SK-N-SH treated with all-trans-retinoic acid at 6 μM for 48 hours (cell line): ENCODE measurements at regions not wholly inside any gene's neighbourhood (a gene's known extent, or its start where the extent isn't known, plus 50 kb on each side); places are given as distances from the start of the nearest gene placed in this dataset.

ENCODE experiments used
- ATAC-seq: fragments of 200-7000 bp; cut with Tn5 transposase; 3 replicates; pipeline ENCODE4 v1.9.1; 2020; ENCODE audit warnings: mild to moderate bottlenecking, moderate library complexity
- ARNTL ChIP-seq: fragments of 450-650 bp; formaldehyde crosslinking; IDR thresholded peaks from 2 replicates; pipeline ENCODE4 v1.5.0; 2020; ENCODE audit warnings: low read depth, mild to moderate bottlenecking, moderate library complexity, borderline replicate concordance
- BACH2 ChIP-seq: fragments of 250-450 bp; sonication (Bioruptor Pico); IDR thresholded peaks from 2 replicates; pipeline ENCODE4 v1.9.0; 2021; ENCODE audit warnings: mild to moderate bottlenecking, borderline replicate concordance
- CSDC2 ChIP-seq: fragments of 250-450 bp; sonication (Bioruptor Pico); IDR thresholded peaks from 2 replicates; pipeline ENCODE4 v1.5.0; 2020; ENCODE audit warnings: mild to moderate bottlenecking, moderate library complexity
- ESRRG ChIP-seq: fragments of 250-450 bp; sonication (Bioruptor Pico); IDR thresholded peaks from 2 replicates; pipeline ENCODE4 v1.6.1; 2021; ENCODE audit warnings: mild to moderate bottlenecking
- GLIS3 ChIP-seq: fragments of 250-450 bp; sonication (Bioruptor Pico); IDR thresholded peaks from 2 replicates; pipeline ENCODE4 v1.5.0; 2020; ENCODE audit warnings: mild to moderate bottlenecking, moderate library complexity
- ISL1 ChIP-seq: fragments of 250-450 bp; sonication (Bioruptor Pico); IDR thresholded peaks from 2 replicates; pipeline ENCODE4 v2.1.2; 2022; ENCODE audit warnings: mild to moderate bottlenecking, moderate library complexity
- OSR1 ChIP-seq: fragments of 250-450 bp; sonication (Bioruptor Pico); IDR thresholded peaks from 2 replicates; pipeline ENCODE4 v1.8.0; 2022; ENCODE audit warnings: moderate library complexity, mild to moderate bottlenecking, inconsistent platforms
- POU6F1 ChIP-seq: fragments of 250-450 bp; sonication (Bioruptor Pico); IDR thresholded peaks from 2 replicates; pipeline ENCODE4 v1.8.0; 2021; ENCODE audit warnings: low read depth, mild to moderate bottlenecking, moderate library complexity, borderline replicate concordance
- PPARA ChIP-seq: fragments of 250-450 bp; sonication (Bioruptor Pico); IDR thresholded peaks from 2 replicates; pipeline ENCODE4 v1.5.0; 2020; ENCODE audit warnings: mild to moderate bottlenecking, borderline replicate concordance
- TCF4 ChIP-seq: fragments of 250-450 bp; sonication (Bioruptor Pico); IDR thresholded peaks from 2 replicates; pipeline ENCODE4 v1.8.0; 2021; ENCODE audit warnings: mild to moderate bottlenecking, moderate library complexity, borderline replicate concordance
- TOX ChIP-seq: fragments of 250-450 bp; sonication (Bioruptor Pico); IDR thresholded peaks from 2 replicates; pipeline ENCODE4 v1.8.0; 2021; ENCODE audit warnings: mild to moderate bottlenecking, moderate library complexity, borderline replicate concordance
- ZC3H10 ChIP-seq: fragments of 250-450 bp; sonication (Bioruptor Pico); IDR thresholded peaks from 2 replicates; pipeline ENCODE4 v1.5.1; 2021; ENCODE audit warnings: mild to moderate bottlenecking, moderate library complexity
- ZFP3 ChIP-seq: fragments of 250-450 bp; sonication (Bioruptor Pico); IDR thresholded peaks from 2 replicates; pipeline ENCODE4 v1.5.0; 2020; ENCODE audit warnings: mild to moderate bottlenecking, moderate library complexity
- ZFP30 ChIP-seq: fragments of 450-650 bp; formaldehyde crosslinking; IDR thresholded peaks from 2 replicates; pipeline ENCODE4 v1.5.0; 2022; ENCODE audit warnings: mild to moderate bottlenecking, moderate library complexity
- ZNF565 ChIP-seq: fragments of 450-650 bp; formaldehyde crosslinking; conservative IDR thresholded peaks from 2 replicates; pipeline ENCODE4 v1.5.0; 2020; ENCODE audit warnings: low read depth, mild to moderate bottlenecking, moderate library complexity
- ZNF70 ChIP-seq: fragments of 450-650 bp; formaldehyde crosslinking; IDR thresholded peaks from 2 replicates; pipeline ENCODE4 v1.5.0; 2020; ENCODE audit warnings: mild to moderate bottlenecking, moderate library complexity
- ZNF8 ChIP-seq: fragments of 450-650 bp; formaldehyde crosslinking; IDR thresholded peaks from 2 replicates; pipeline ENCODE4 v1.5.0; 2020; ENCODE audit warnings: mild to moderate bottlenecking, moderate library complexity
- TF ChIP-seq, protein P1 (sequence below): fragments of 250-450 bp; sonication (Bioruptor Pico); IDR thresholded peaks from 2 replicates; pipeline ENCODE4 v1.8.0; 2020; ENCODE audit warnings: mild to moderate bottlenecking, moderate library complexity, borderline replicate concordance
- TF ChIP-seq, protein P2 (sequence below): fragments of 250-450 bp; sonication (Bioruptor Pico); IDR thresholded peaks from 2 replicates; pipeline ENCODE4 v1.5.1; 2021; ENCODE audit warnings: mild to moderate bottlenecking, moderate library complexity
- TF ChIP-seq, protein P3 (sequence below): fragments of 250-450 bp; sonication (Bioruptor Pico); IDR thresholded peaks from 2 replicates; pipeline ENCODE4 v1.5.1; 2020; ENCODE audit warnings: low read depth, mild to moderate bottlenecking, moderate library complexity

DNA sequence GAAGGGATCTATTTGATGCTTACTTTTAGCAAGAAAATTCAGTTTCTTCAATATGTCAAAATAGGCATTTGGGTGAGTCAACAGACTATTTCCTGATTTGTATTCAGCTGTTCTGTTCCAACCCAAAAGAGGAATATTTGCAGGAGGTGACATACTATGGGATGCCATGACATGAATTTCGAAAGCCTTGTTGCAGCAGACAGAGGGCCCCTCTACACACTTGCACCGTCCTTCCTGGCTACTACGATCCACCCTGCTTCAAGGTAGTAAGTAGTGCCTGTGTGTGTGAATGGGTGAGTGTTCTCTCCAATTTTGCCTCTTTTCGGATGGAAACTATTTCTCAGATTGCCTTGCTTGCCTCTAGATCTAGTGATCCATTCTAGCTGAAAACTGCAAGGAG lies 413.0 kb upstream of the ADARB2 start:
- TF ChIP-seq ESRRG (CRISPR knock-in tag) (no peak), BACH2 (no peak), TCF4 (CRISPR knock-in tag) (no peak), ZNF70 (CRISPR knock-in tag) (no peak), ARNTL (CRISPR knock-in tag) (no peak), PPARA (CRISPR knock-in tag) (no peak), ZNF565 (CRISPR knock-in tag) (no peak), ISL1 (no peak), TOX (CRISPR knock-in tag) (no peak), GLIS3 (CRISPR knock-in tag) (no peak), CSDC2 (no peak), ZFP3 (CRISPR knock-in tag) (no peak), ZNF8 (no peak), POU6F1 (CRISPR knock-in tag) (no peak), ZFP30 (no peak)
- TF ChIP-seq, protein P1, sequence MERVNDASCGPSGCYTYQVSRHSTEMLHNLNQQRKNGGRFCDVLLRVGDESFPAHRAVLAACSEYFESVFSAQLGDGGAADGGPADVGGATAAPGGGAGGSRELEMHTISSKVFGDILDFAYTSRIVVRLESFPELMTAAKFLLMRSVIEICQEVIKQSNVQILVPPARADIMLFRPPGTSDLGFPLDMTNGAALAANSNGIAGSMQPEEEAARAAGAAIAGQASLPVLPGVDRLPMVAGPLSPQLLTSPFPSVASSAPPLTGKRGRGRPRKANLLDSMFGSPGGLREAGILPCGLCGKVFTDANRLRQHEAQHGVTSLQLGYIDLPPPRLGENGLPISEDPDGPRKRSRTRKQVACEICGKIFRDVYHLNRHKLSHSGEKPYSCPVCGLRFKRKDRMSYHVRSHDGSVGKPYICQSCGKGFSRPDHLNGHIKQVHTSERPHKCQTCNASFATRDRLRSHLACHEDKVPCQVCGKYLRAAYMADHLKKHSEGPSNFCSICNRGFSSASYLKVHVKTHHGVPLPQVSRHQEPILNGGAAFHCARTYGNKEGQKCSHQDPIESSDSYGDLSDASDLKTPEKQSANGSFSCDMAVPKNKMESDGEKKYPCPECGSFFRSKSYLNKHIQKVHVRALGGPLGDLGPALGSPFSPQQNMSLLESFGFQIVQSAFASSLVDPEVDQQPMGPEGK (CRISPR knock-in tag) = no peak
- no peak for ATAC-seq

- no peak for ATAC-seq
- no peak for TF ChIP-seq ESRRG (CRISPR knock-in tag)
- TF ChIP-seq GLIS3 (CRISPR knock-in tag) = no peak
- TF ChIP-seq, protein P2, sequence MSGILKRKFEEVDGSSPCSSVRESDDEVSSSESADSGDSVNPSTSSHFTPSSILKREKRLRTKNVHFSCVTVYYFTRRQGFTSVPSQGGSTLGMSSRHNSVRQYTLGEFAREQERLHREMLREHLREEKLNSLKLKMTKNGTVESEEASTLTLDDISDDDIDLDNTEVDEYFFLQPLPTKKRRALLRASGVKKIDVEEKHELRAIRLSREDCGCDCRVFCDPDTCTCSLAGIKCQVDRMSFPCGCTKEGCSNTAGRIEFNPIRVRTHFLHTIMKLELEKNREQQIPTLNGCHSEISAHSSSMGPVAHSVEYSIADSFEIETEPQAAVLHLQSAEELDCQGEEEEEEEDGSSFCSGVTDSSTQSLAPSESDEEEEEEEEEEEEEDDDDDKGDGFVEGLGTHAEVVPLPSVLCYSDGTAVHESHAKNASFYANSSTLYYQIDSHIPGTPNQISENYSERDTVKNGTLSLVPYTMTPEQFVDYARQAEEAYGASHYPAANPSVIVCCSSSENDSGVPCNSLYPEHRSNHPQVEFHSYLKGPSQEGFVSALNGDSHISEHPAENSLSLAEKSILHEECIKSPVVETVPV (CRISPR knock-in tag) = no peak
- TF ChIP-seq ZNF8 = no peak
- TF ChIP-seq, protein P3, sequence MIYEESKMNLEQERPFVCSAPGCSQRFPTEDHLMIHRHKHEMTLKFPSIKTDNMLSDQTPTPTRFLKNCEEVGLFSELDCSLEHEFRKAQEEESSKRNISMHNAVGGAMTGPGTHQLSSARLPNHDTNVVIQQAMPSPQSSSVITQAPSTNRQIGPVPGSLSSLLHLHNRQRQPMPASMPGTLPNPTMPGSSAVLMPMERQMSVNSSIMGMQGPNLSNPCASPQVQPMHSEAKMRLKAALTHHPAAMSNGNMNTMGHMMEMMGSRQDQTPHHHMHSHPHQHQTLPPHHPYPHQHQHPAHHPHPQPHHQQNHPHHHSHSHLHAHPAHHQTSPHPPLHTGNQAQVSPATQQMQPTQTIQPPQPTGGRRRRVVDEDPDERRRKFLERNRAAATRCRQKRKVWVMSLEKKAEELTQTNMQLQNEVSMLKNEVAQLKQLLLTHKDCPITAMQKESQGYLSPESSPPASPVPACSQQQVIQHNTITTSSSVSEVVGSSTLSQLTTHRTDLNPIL (CRISPR knock-in tag) = no peak
- TF ChIP-seq, all 23 proteins: peak for 0
Measured at GRCh38 chr10:2145926-2146478, 408.7 kb upstream of the ADARB2 start.

GRCh38 chr10:2145491-2145890 lies 408.2 kb upstream of the ADARB2 start:
- no peak for ATAC-seq
- TF ChIP-seq PPARA (CRISPR knock-in tag) (no peak), TOX (CRISPR knock-in tag) (no peak), ZNF565 (CRISPR knock-in tag) (no peak), ZNF70 (CRISPR knock-in tag) (no peak), ISL1 (no peak), CSDC2 (no peak)
- TF ChIP-seq, protein P1 (CRISPR knock-in tag) = no peak

GRCh38 chr10:2144584-2144983 lies 407.3 kb upstream of the ADARB2 start:
- no peak for ATAC-seq
- TF ChIP-seq ARNTL (CRISPR knock-in tag) (no peak), OSR1 (CRISPR knock-in tag) (no peak), ZFP3 (CRISPR knock-in tag) (no peak), ZC3H10 (CRISPR knock-in tag) (no peak), GLIS3 (CRISPR knock-in tag) (no peak), BACH2 (no peak), PPARA (CRISPR knock-in tag) (no peak), ZNF70 (CRISPR knock-in tag) (no peak), TOX (CRISPR knock-in tag) (no peak), ZNF8 (no peak), ZNF565 (CRISPR knock-in tag) (no peak), ESRRG (CRISPR knock-in tag) (no peak), ISL1 (no peak)
